HEK293 (cell line): ENCODE measurements at regions not wholly inside any gene's neighbourhood (a gene's known extent, or its start where the extent isn't known, plus 50 kb on each side); places are given as distances from the start of the nearest gene placed in this dataset.

ENCODE experiments used
- HOXC10 ChIP-seq: sonication (generic); formaldehyde crosslinking; IDR thresholded peaks from 2 replicates; pipeline ENCODE4 v1.8.1; 2023; ENCODE audit warnings: mild to moderate bottlenecking, missing genetic modification reagents
- SP3 ChIP-seq: fragments of 450-650 bp; formaldehyde crosslinking; IDR thresholded peaks from 2 replicates; pipeline ENCODE4 v1.5.1; 2016; ENCODE audit warnings: missing biosample characterization, missing genetic modification characterization
- ZNF292 ChIP-seq: fragments of 450-650 bp; formaldehyde crosslinking; IDR thresholded peaks from 2 replicates; pipeline ENCODE4 v1.5.1; 2016; ENCODE audit warnings: low read depth, missing biosample characterization, missing genetic modification characterization, borderline replicate concordance
- ZNF324 ChIP-seq: fragments of 450-650 bp; formaldehyde crosslinking; IDR thresholded peaks from 2 replicates; pipeline ENCODE4 v1.5.1; 2016; ENCODE audit warnings: missing biosample characterization, missing genetic modification characterization
- ZNF747 ChIP-seq: fragments of 450-650 bp; formaldehyde crosslinking; IDR thresholded peaks from 2 replicates; pipeline ENCODE4 v1.5.1; 2016; ENCODE audit warnings: missing biosample characterization, missing genetic modification characterization
- ZNF830 ChIP-seq: fragments of 450-650 bp; IDR thresholded peaks from 2 replicates; pipeline ENCODE4 v1.5.0; 2018; ENCODE audit warnings: missing biosample characterization, missing genetic modification characterization, low read depth, mild to moderate bottlenecking, moderate library complexity
- TF ChIP-seq, protein P1 (sequence below): fragments of 450-650 bp; formaldehyde crosslinking; IDR thresholded peaks from 2 replicates; pipeline ENCODE4 v1.5.1; 2016; ENCODE audit warnings: missing biosample characterization, missing genetic modification characterization

DNA sequence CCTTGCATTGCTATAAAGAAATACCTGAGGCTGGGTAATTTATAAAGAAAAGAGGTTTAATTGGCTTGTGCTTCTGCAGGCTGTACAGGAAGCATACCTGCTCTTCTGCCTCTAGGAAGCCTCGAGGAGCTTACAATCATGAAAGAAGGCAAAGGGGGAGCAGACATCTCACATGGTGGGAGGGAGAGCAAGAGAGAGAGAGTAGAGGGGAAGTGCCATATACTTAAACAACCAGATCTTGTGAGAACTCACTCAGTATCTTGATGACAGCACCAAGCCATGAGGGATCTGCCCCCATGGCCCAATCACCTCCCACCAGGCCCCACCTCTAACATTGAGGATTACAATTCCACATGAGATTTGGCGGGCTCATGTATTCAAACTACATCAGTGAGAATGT lies 79.1 kb upstream of the HECW1 start:
- TF ChIP-seq, protein P1, sequence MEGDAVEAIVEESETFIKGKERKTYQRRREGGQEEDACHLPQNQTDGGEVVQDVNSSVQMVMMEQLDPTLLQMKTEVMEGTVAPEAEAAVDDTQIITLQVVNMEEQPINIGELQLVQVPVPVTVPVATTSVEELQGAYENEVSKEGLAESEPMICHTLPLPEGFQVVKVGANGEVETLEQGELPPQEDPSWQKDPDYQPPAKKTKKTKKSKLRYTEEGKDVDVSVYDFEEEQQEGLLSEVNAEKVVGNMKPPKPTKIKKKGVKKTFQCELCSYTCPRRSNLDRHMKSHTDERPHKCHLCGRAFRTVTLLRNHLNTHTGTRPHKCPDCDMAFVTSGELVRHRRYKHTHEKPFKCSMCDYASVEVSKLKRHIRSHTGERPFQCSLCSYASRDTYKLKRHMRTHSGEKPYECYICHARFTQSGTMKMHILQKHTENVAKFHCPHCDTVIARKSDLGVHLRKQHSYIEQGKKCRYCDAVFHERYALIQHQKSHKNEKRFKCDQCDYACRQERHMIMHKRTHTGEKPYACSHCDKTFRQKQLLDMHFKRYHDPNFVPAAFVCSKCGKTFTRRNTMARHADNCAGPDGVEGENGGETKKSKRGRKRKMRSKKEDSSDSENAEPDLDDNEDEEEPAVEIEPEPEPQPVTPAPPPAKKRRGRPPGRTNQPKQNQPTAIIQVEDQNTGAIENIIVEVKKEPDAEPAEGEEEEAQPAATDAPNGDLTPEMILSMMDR: no peak
- TF ChIP-seq ZNF747 (tag by site-specific recombination) (no peak), ZNF830 (no peak), ZNF292 (tag by site-specific recombination) (no peak), HOXC10 (CRISPR knock-in tag) (no peak), ZNF324 (tag by site-specific recombination) (no peak), SP3 (tag by site-specific recombination) (no peak)
